Panc1 (cell line): ENCODE measurements at regions not wholly inside any gene's neighbourhood (a gene's known extent, or its start where the extent isn't known, plus 50 kb on each side); places are given as distances from the start of the nearest gene placed in this dataset.

Experiments
- ATAC-seq: fragments of 200-7000 bp; cut with Tn5 transposase; 2 replicates; pipeline ENCODE4 v1.9.1; 2020; ENCODE audit warnings: mild to moderate bottlenecking, moderate library complexity
- BruUV-seq: library from RNA; stranded (reverse); fragments of 400-500 nt; replicated peaks from 2 replicates; lab custom pipeline; 2021; lab: Mats Ljungman, UMichigan
- CTCF ChIA-PET: fragments of 300-600 bp; sonication (Branson Sonifier 250); formaldehyde crosslinking; loops from one replicate; lab custom pipeline; 2022; ENCODE audit warnings: antibody characterized with exemption; lab: Charles Lee
- POLR2A ChIA-PET: fragments of 300-600 bp; sonication (Branson Sonifier 250); formaldehyde crosslinking; loops from one replicate; lab custom pipeline; 2022; ENCODE audit warnings: antibody characterized with exemption; lab: Charles Lee
- DNase-seq: peaks from one replicate; pipeline ENCODE4 v3.0.0-alpha.2; 2010; ENCODE audit warnings: low read depth, low spot score
- H3K27ac ChIP-seq: 2 replicates; pipeline ENCODE4 v1.5.1; 2011; ENCODE audit warnings: mild to moderate bottlenecking, low read length, inconsistent platforms
- H3K27me3 ChIP-seq: fragments of 200-500 bp; sonication (Bioruptor generic); 2 replicates; pipeline ENCODE4 v1.6.0; 2014; ENCODE audit warnings: low read length, inconsistent platforms; ENCODE audit not compliant: control insufficient read depth, insufficient read depth
- H3K36me3 ChIP-seq: fragments of 200-500 bp; sonication (Bioruptor generic); 2 replicates; pipeline ENCODE4 v1.5.1; 2014; ENCODE audit warnings: inconsistent platforms, mild to moderate bottlenecking, low read length, moderate library complexity; ENCODE audit not compliant: control insufficient read depth, insufficient read depth
- H3K4me1 ChIP-seq: 2 replicates; pipeline ENCODE4 v1.5.1; 2011; ENCODE audit warnings: inconsistent platforms, mild to moderate bottlenecking, low read length, moderate library complexity; ENCODE audit not compliant: control insufficient read depth, insufficient read depth
- H3K4me3 ChIP-seq, 2 experiments: 2 replicates each; pipeline ENCODE4 v1.5.1; 2011 to 2012; ENCODE audit warnings: low read depth in 2 of 2, low read length in 2 of 2, mild to moderate bottlenecking in 2 of 2, inconsistent platforms in 1 of 2, moderate library complexity in 1 of 2
- H3K9me3 ChIP-seq: fragments of 200-500 bp; sonication (Bioruptor generic); 2 replicates; pipeline ENCODE4 v1.5.1; 2014; ENCODE audit warnings: low read depth, mild to moderate bottlenecking, inconsistent platforms, low read length, moderate library complexity; ENCODE audit not compliant: control insufficient read depth, insufficient read depth
- POLR2AphosphoS5 ChIP-seq: IDR thresholded peaks from 2 replicates; pipeline ENCODE4 v1.6.1; 2012; ENCODE audit warnings: mild to moderate bottlenecking, low read depth, low read length, moderate library complexity
- SIN3A ChIP-seq: IDR thresholded peaks from 2 replicates; pipeline ENCODE4 v1.6.1; 2012; ENCODE audit warnings: low read depth, mild to moderate bottlenecking, low read length, moderate library complexity, borderline replicate concordance; ENCODE audit not compliant: insufficient read depth
- TCF7L2 ChIP-seq: IDR thresholded peaks from 2 replicates; pipeline ENCODE4 v1.6.1; 2011; ENCODE audit warnings: mild to moderate bottlenecking, low read depth, low read length, inconsistent platforms
- in situ Hi-C: cut with HindIII; loops from 2 replicates; pipeline ENCODE4 v1.10.0; 2016; ENCODE audit warnings: low sequenced_read_pairs, low pct_unique_long_range_greater_than_20kb
- intact Hi-C: fragments of 100-400 bp; cut with micrococcal nuclease; formaldehyde crosslinking; loops from one replicate; pipeline ENCODE4 v1.10.0; 2022; ENCODE audit not compliant: unreplicated experiment
- TF ChIP-seq, protein P1 (sequence below): fragments of 450-650 bp; IDR thresholded peaks from 2 replicates; pipeline ENCODE4 v1.5.1; 2017; ENCODE audit warnings: mild to moderate bottlenecking
- TF ChIP-seq, protein P2 (sequence below), 2 experiments: IDR thresholded peaks; 2 replicates each; pipeline ENCODE4 v1.6.1; 2011 to 2012; ENCODE audit warnings: low read depth in 2 of 2, control low read depth in 1 of 2, low read length in 1 of 2, mild to moderate bottlenecking in 1 of 2, moderate library complexity in 1 of 2; ENCODE audit not compliant: insufficient read depth in 1 of 2

DNA sequence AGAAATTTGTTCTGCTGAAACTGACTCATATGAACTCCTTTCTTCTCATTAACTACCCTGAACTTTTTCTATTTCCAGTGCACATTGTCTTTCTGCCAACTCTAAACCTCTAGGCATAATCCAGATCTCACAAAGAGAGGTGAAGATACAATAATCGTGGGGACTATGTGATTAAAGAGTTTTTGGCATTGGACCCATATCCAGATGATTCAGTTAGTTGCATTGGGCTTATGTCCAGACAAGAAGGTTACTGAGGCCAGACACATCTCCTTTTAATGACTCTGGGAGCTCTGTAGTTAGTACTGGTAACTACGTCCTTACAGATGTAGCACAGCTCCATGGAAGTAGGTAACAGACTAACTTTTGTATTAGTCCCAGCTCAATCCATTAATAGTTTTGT, 273.0 kb downstream of the CASP12 start:
- ATAC-seq (no peak), DNase-seq (no peak)
- H3K36me3 ChIP-seq: no peaks in the 10 kb centered on the region
- no peaks in the 10 kb centered on the region for H3K4me1 ChIP-seq
- in situ Hi-C loops (no loop called here), intact Hi-C loops (no loop called here)
- no peaks in the 10 kb centered on the region for H3K27me3 ChIP-seq
- TF ChIP-seq, protein P1, sequence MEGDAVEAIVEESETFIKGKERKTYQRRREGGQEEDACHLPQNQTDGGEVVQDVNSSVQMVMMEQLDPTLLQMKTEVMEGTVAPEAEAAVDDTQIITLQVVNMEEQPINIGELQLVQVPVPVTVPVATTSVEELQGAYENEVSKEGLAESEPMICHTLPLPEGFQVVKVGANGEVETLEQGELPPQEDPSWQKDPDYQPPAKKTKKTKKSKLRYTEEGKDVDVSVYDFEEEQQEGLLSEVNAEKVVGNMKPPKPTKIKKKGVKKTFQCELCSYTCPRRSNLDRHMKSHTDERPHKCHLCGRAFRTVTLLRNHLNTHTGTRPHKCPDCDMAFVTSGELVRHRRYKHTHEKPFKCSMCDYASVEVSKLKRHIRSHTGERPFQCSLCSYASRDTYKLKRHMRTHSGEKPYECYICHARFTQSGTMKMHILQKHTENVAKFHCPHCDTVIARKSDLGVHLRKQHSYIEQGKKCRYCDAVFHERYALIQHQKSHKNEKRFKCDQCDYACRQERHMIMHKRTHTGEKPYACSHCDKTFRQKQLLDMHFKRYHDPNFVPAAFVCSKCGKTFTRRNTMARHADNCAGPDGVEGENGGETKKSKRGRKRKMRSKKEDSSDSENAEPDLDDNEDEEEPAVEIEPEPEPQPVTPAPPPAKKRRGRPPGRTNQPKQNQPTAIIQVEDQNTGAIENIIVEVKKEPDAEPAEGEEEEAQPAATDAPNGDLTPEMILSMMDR: no peak
- TF ChIP-seq TCF7L2 (no peak), SIN3A (no peak), POLR2AphosphoS5 (no peak)
- TF ChIP-seq, protein P2, sequence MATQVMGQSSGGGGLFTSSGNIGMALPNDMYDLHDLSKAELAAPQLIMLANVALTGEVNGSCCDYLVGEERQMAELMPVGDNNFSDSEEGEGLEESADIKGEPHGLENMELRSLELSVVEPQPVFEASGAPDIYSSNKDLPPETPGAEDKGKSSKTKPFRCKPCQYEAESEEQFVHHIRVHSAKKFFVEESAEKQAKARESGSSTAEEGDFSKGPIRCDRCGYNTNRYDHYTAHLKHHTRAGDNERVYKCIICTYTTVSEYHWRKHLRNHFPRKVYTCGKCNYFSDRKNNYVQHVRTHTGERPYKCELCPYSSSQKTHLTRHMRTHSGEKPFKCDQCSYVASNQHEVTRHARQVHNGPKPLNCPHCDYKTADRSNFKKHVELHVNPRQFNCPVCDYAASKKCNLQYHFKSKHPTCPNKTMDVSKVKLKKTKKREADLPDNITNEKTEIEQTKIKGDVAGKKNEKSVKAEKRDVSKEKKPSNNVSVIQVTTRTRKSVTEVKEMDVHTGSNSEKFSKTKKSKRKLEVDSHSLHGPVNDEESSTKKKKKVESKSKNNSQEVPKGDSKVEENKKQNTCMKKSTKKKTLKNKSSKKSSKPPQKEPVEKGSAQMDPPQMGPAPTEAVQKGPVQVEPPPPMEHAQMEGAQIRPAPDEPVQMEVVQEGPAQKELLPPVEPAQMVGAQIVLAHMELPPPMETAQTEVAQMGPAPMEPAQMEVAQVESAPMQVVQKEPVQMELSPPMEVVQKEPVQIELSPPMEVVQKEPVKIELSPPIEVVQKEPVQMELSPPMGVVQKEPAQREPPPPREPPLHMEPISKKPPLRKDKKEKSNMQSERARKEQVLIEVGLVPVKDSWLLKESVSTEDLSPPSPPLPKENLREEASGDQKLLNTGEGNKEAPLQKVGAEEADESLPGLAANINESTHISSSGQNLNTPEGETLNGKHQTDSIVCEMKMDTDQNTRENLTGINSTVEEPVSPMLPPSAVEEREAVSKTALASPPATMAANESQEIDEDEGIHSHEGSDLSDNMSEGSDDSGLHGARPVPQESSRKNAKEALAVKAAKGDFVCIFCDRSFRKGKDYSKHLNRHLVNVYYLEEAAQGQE (IDR thresholded peaks at IDR 0.05; ENCODE audit: insufficient read depth in 1 of 2, low read depth in 2 of 2, low read length in 1 of 2): no peak
- ChIA-PET CTCF (no interaction called here), POLR2A (no interaction called here)
- H3K9me3 ChIP-seq: peaks cover 3% of the 10 kb centered on the region; the same call in 1 of the 2 replicates
- no TSS peak for BruUV-seq
- H3K4me3 ChIP-seq: no peak overlapping the region
- H3K27ac ChIP-seq: no peak overlapping the region

DNA sequence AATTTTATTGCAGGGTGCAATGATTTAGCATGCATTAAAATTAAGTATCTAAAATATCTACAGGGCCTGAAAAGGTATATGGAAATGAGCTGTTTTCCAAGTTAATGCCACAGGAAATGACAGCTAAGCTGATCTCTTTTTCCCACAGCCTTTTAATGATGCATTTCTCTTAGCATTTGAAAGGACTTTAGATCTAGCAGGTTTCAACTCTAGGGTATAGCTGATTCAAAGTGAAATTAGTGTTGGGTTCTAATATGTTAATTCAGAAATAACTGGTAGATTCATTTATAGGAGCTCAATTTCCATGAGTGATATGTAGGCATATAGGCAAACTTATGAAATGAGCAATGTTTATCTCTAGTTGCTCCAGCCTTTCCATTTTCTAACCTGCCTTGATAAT, 274.2 kb downstream of the CASP12 start:
- BruUV-seq: no TSS peak
- H3K36me3 ChIP-seq: no peaks in the 10 kb centered on the region
- intact Hi-C loops (no loop called here), in situ Hi-C loops (no loop called here)
- no peak for ATAC-seq
- CTCF ChIA-PET: no interaction called here
- H3K9me3 ChIP-seq: peaks cover 3% of the 10 kb centered on the region; the same call in 1 of the 2 replicates
- TF ChIP-seq SIN3A: no peak
- TF ChIP-seq, protein P2 (IDR thresholded peaks at IDR 0.05; ENCODE audit: insufficient read depth in 1 of 2, low read depth in 2 of 2, low read length in 1 of 2): no peak
- TF ChIP-seq TCF7L2: no peak
- no peak for TF ChIP-seq POLR2AphosphoS5
- TF ChIP-seq, protein P1: no peak
- no peak overlapping the region for H3K4me3 ChIP-seq
- H3K4me1 ChIP-seq: no peaks in the 10 kb centered on the region
- no peak for DNase-seq
- no peaks in the 10 kb centered on the region for H3K27me3 ChIP-seq
- POLR2A ChIA-PET: no interaction called here
- H3K27ac ChIP-seq: no peak overlapping the region
